H1 (cell line): ENCODE measurements at regions not wholly inside any gene's neighbourhood (a gene's known extent, or its start where the extent isn't known, plus 50 kb on each side); places are given as distances from the start of the nearest gene placed in this dataset.

Source experiments
- CTCF ChIA-PET: fragments of 300-600 bp; sonication (Branson Sonifier 250); formaldehyde crosslinking; loops from one replicate; lab custom pipeline; 2021; ENCODE audit not compliant: partially characterized antibody; lab: Charles Lee
- POLR2A ChIA-PET: fragments of 300-600 bp; sonication (Branson Sonifier 250); formaldehyde crosslinking; loops from one replicate; lab custom pipeline; 2021; ENCODE audit warnings: inconsistent platforms; ENCODE audit not compliant: partially characterized antibody; lab: Charles Lee
- DNase-seq, 2 experiments: peaks; one replicate each; pipeline versions ENCODE4 v3.0.0 to v3.0.0-alpha.2; 2010 to 2022; ENCODE audit warnings: low spot score in 2 of 2, low read depth in 1 of 2, mixed read lengths in 1 of 2
- FAIRE-seq: peaks from 2 replicates; lab custom pipeline; 2011; peaks lifted over from hg19 to GRCh38; lab: Jason Lieb, UNC
- H2AFZ ChIP-seq: 2 replicates; pipeline ENCODE4 v1.8.1; 2012; ENCODE audit warnings: low read length, inconsistent platforms
- H2AK5ac ChIP-seq: 2 replicates; pipeline ENCODE4 v1.6.1; 2013; ENCODE audit warnings: low read depth, low read length
- H2BK120ac ChIP-seq: replicated peaks from 2 replicates; pipeline ENCODE3; 2013; ENCODE audit warnings: low read depth, low read length, inconsistent platforms
- H2BK12ac ChIP-seq: 2 replicates; pipeline ENCODE4 v1.6.1; 2013; ENCODE audit warnings: low read depth, low read length
- H2BK15ac ChIP-seq: 2 replicates; pipeline ENCODE4 v1.6.1; 2013; ENCODE audit warnings: low read length
- H2BK20ac ChIP-seq: 2 replicates; pipeline ENCODE4 v1.6.1; 2013; ENCODE audit warnings: low read length
- H2BK5ac ChIP-seq: 2 replicates; pipeline ENCODE4 v1.6.1; 2013; ENCODE audit warnings: low read depth, low read length
- H3K14ac ChIP-seq: 2 replicates; pipeline ENCODE4 v1.6.1; 2013; ENCODE audit warnings: inconsistent platforms; ENCODE audit not compliant: insufficient read length
- H3K18ac ChIP-seq: 2 replicates; pipeline ENCODE4 v1.6.1; 2013; ENCODE audit warnings: low read length; ENCODE audit errors: extremely low read depth
- H3K23ac ChIP-seq: 2 replicates; pipeline ENCODE4 v1.6.1; 2013; ENCODE audit warnings: inconsistent platforms; ENCODE audit not compliant: insufficient read length
- H3K23me2 ChIP-seq: 2 replicates; pipeline ENCODE4 v1.6.1; 2013; ENCODE audit warnings: low read depth, low read length
- H3K27ac ChIP-seq: 2 replicates; pipeline ENCODE4 v1.6.1; 2011; ENCODE audit warnings: low read depth, low read length, inconsistent platforms
- H3K27me3 ChIP-seq, 4 experiments: replicated peaks in 1 of 4; 1 replicate in 1 of 4; 2 replicates in 3 of 4; pipeline versions ENCODE4 v1.6.1 to v1.8.1; 2011 to 2013; ENCODE audit warnings: low read length in 3 of 4, mild to moderate bottlenecking in 3 of 4, inconsistent platforms in 2 of 4, mixed read lengths in 2 of 4, moderate library complexity in 1 of 4; ENCODE audit not compliant: control insufficient read depth in 3 of 4, insufficient read depth in 3 of 4; ENCODE audit errors: extremely low read depth in 1 of 4
- H3K36me3 ChIP-seq, 4 experiments: 2 replicates each; pipeline versions ENCODE4 v1.6.1 to v1.8.1; 2011 to 2013; ENCODE audit warnings: mild to moderate bottlenecking in 4 of 4, low read length in 3 of 4, moderate library complexity in 2 of 4, control low read depth in 1 of 4, inconsistent platforms in 1 of 4; ENCODE audit not compliant: insufficient read depth in 4 of 4, control insufficient read depth in 2 of 4
- H3K4ac ChIP-seq: replicated peaks from 2 replicates; pipeline ENCODE3; 2013; ENCODE audit warnings: low read length, low read depth, mixed read lengths, inconsistent platforms; ENCODE audit not compliant: insufficient read length
- H3K4me1 ChIP-seq, 4 experiments: replicated peaks in 1 of 4; 1 replicate in 1 of 4; 2 replicates in 3 of 4; pipeline versions ENCODE4 v1.6.1 to v1.8.1; 2011 to 2013; ENCODE audit warnings: low read length in 3 of 4, inconsistent platforms in 2 of 4, mixed read lengths in 1 of 4; ENCODE audit not compliant: insufficient read depth in 4 of 4, control insufficient read depth in 3 of 4
- H3K4me2 ChIP-seq, 2 experiments: 2 replicates each; pipeline versions ENCODE4 v1.6.1 to v1.8.1; 2011 to 2013; ENCODE audit warnings: low read depth in 2 of 2, low read length in 2 of 2, control low read depth in 1 of 2, inconsistent platforms in 1 of 2, mild to moderate bottlenecking in 1 of 2; ENCODE audit not compliant: insufficient read depth in 1 of 2
- H3K4me3 ChIP-seq, 4 experiments: fragments of 200-600, 300-600 bp in 1 of 4; sonication (generic), shearing (Covaris generic), sonication (Bioruptor Twin) in 1 of 4; 2 replicates each; pipeline versions ENCODE4 v1.5.1 to v1.8.1; 2011 to 2016; ENCODE audit warnings: low read length in 4 of 4, low read depth in 3 of 4, control low read depth in 2 of 4, inconsistent platforms in 2 of 4, mild to moderate bottlenecking in 2 of 4, mixed read lengths in 1 of 4, moderate library complexity in 1 of 4; ENCODE audit not compliant: insufficient read depth in 2 of 4; ENCODE audit errors: extremely low read depth in 1 of 4
- H3K56ac ChIP-seq: replicated peaks from 2 replicates; pipeline ENCODE3; 2013; ENCODE audit warnings: low read depth, mild to moderate bottlenecking, mixed read lengths, low read length, inconsistent platforms; ENCODE audit not compliant: insufficient read length
- H3K79me1 ChIP-seq: 2 replicates; pipeline ENCODE4 v1.6.1; 2013; ENCODE audit warnings: low read depth, low read length, control low read depth
- H3K79me2 ChIP-seq, 2 experiments: 2 replicates each; pipeline versions ENCODE4 v1.6.1 to v1.8.1; 2012 to 2013; ENCODE audit warnings: low read length in 2 of 2, mild to moderate bottlenecking in 2 of 2, inconsistent platforms in 1 of 2; ENCODE audit not compliant: insufficient read depth in 2 of 2, control insufficient read depth in 1 of 2
- H3K9ac ChIP-seq, 4 experiments: replicated peaks in 1 of 4; 1 replicate in 1 of 4; 2 replicates in 3 of 4; pipeline versions ENCODE4 v1.6.1 to v1.8.1; 2011 to 2013; ENCODE audit warnings: low read depth in 3 of 4, low read length in 3 of 4, control low read depth in 2 of 4, mild to moderate bottlenecking in 2 of 4, moderate library complexity in 2 of 4, inconsistent platforms in 1 of 4; ENCODE audit errors: extremely low read depth in 1 of 4
- H3K9me3 ChIP-seq, 2 experiments: 2 replicates each; pipeline versions ENCODE4 v1.6.1 to v1.8.1; 2012 to 2013; ENCODE audit warnings: mild to moderate bottlenecking in 2 of 2, moderate library complexity in 2 of 2, control low read depth in 1 of 2, inconsistent platforms in 1 of 2, low read depth in 1 of 2, low read length in 1 of 2, mixed read lengths in 1 of 2; ENCODE audit not compliant: insufficient read depth in 2 of 2
- H4K20me1 ChIP-seq, 2 experiments: replicated peaks in 1 of 2; 2 replicates each; pipeline versions ENCODE3 to v1.8.1; 2011 to 2013; ENCODE audit warnings: inconsistent platforms in 2 of 2, low read length in 2 of 2, mild to moderate bottlenecking in 1 of 2; ENCODE audit not compliant: insufficient read depth in 2 of 2, control insufficient read depth in 1 of 2
- H4K5ac ChIP-seq: 2 replicates; pipeline ENCODE4 v1.6.1; 2013; ENCODE audit warnings: low read length, low read depth, mixed read lengths, inconsistent platforms; ENCODE audit not compliant: insufficient read length
- H4K8ac ChIP-seq: 2 replicates; pipeline ENCODE4 v1.8.0; 2013; ENCODE audit warnings: mild to moderate bottlenecking, moderate library complexity, low read length, inconsistent platforms; ENCODE audit not compliant: insufficient read depth; ENCODE audit errors: extremely low read depth
- H4K91ac ChIP-seq: replicated peaks from 2 replicates; pipeline ENCODE3; 2013; ENCODE audit warnings: low read length, mixed read lengths, inconsistent platforms; ENCODE audit not compliant: insufficient read length
- BACH1 ChIP-seq: IDR thresholded peaks from 2 replicates; pipeline ENCODE4 v1.6.1; 2012; ENCODE audit warnings: low read length, improper control_type of control experiment
- BCL11A ChIP-seq, 2 experiments: IDR thresholded peaks; one replicate each; pipeline ENCODE4 v1.6.1; 2011; ENCODE audit warnings: low read depth in 2 of 2, low read length in 2 of 2, mild to moderate bottlenecking in 2 of 2
- CBX8 ChIP-seq: fragments of 300-800, 300-1000 bp; sonication (generic); IDR thresholded peaks from 2 replicates; pipeline ENCODE4 v1.7.1; 2016; ENCODE audit warnings: low read depth, low read length, borderline replicate concordance
- CEBPB ChIP-seq: IDR thresholded peaks from 2 replicates; pipeline ENCODE4 v1.6.1; 2012; ENCODE audit warnings: low read depth, low read length
- E2F6 ChIP-seq: IDR thresholded peaks from 2 replicates; pipeline ENCODE4 v1.6.1; 2012; ENCODE audit warnings: inconsistent platforms
- GTF2F1 ChIP-seq: IDR thresholded peaks from 2 replicates; pipeline ENCODE4 v1.6.1; 2012; ENCODE audit warnings: low read depth, low read length, improper control_type of control experiment, borderline replicate concordance
- JUND ChIP-seq: IDR thresholded peaks from 2 replicates; pipeline ENCODE4 v1.6.1; 2011; ENCODE audit warnings: mild to moderate bottlenecking, improper control_type of control experiment, low read length
- KDM1A ChIP-seq: fragments of 200-600, 300-600 bp; sonication (generic); IDR thresholded peaks from 2 replicates; pipeline ENCODE4 v1.7.1; 2016; ENCODE audit warnings: mild to moderate bottlenecking, low read length, borderline replicate concordance
- KDM5A ChIP-seq: fragments of 200-600 bp; IDR thresholded peaks from 2 replicates; pipeline ENCODE4 v1.7.1; 2012; ENCODE audit warnings: mild to moderate bottlenecking, low read length, inconsistent platforms, mixed read lengths
- MAFK ChIP-seq: IDR thresholded peaks from 2 replicates; pipeline ENCODE4 v1.6.1; 2012; ENCODE audit warnings: low read depth, mild to moderate bottlenecking, improper control_type of control experiment, low read length
- NRF1 ChIP-seq: IDR thresholded peaks from 2 replicates; pipeline ENCODE4 v1.6.1; 2011; ENCODE audit warnings: mild to moderate bottlenecking, low read depth, low read length, improper control_type of control experiment
- POLR2A ChIP-seq, 2 experiments: IDR thresholded peaks; 1 replicate in 1 of 2; 2 replicates in 1 of 2; pipeline ENCODE4 v1.6.1; 2011; ENCODE audit warnings: low read depth in 2 of 2, low read length in 2 of 2, mild to moderate bottlenecking in 2 of 2; ENCODE audit errors: control extremely low read depth in 1 of 2
- POLR2AphosphoS5 ChIP-seq: IDR thresholded peaks from 2 replicates; pipeline ENCODE4 v1.6.1; 2011; ENCODE audit warnings: low read depth, low read length
- POU5F1 ChIP-seq: IDR thresholded peaks from 2 replicates; pipeline ENCODE4 v1.6.1; 2011; ENCODE audit warnings: low read depth, mild to moderate bottlenecking, low read length, moderate library complexity
- RXRA ChIP-seq: IDR thresholded peaks from 2 replicates; pipeline ENCODE4 v1.6.1; 2011; ENCODE audit warnings: low read depth, mild to moderate bottlenecking, low read length, moderate library complexity; ENCODE audit not compliant: insufficient read depth
- SP1 ChIP-seq: IDR thresholded peaks from 2 replicates; pipeline ENCODE4 v1.6.1; 2011; ENCODE audit warnings: low read depth, low read length
- WGBS, 2 experiments: shearing (Covaris generic) in 1 of 2; methylation state at CpG; one replicate each; pipeline versions ENCODE4 v1.1.6 to v1.1.7; 2013 to 2015; ENCODE audit warnings: low lambda C conversion rate in 2 of 2, mixed read lengths in 2 of 2, inconsistent platforms in 1 of 2, low coverage in 1 of 2, missing lambda C conversion rate in 1 of 2; ENCODE audit not compliant: insufficient replicate concordance in 2 of 2, insufficient coverage in 1 of 2, insufficient read length in 1 of 2; ENCODE audit errors: extremely low coverage in 1 of 2, missing lambda C conversion rate in 1 of 2; 5-methylcytosine and 5-hydroxymethylcytosine counted together

GRCh38 chr2:8374782-8375181, 307.1 kb upstream of the ID2 start:
- no peak overlapping the region for H3K14ac ChIP-seq
- H3K79me1 ChIP-seq: no peaks in the 10 kb centered on the region
- no peak overlapping the region for H4K8ac ChIP-seq
- H3K27ac ChIP-seq: no peak overlapping the region
- 92% methylated on average over 9 of the region's 9 CpGs; no CpG with 5 or more reads in 1 of the 2 experiments for WGBS, 2 experiments
- no peaks in the 10 kb centered on the region for H3K79me2 ChIP-seq
- POLR2A ChIA-PET: no interaction called here
- no peak overlapping the region for H2BK20ac ChIP-seq
- H4K5ac ChIP-seq: no peak overlapping the region
- H3K23me2 ChIP-seq: no peaks in the 10 kb centered on the region
- H2BK5ac ChIP-seq: no peak overlapping the region
- H3K27me3 ChIP-seq: no peaks in the 10 kb centered on the region
- H3K9ac ChIP-seq: no peak overlapping the region
- no peak overlapping the region for H4K91ac ChIP-seq
- no peak overlapping the region for H2AK5ac ChIP-seq
- no peak overlapping the region for H3K56ac ChIP-seq
- H2AFZ ChIP-seq: no peak overlapping the region
- DNase-seq (no peak), FAIRE-seq (no peak)
- no peak overlapping the region for H2BK12ac ChIP-seq
- H3K4me3 ChIP-seq: no peak overlapping the region
- H3K9me3 ChIP-seq: peaks cover 3% of the 10 kb centered on the region in 2 experiments; a peak in 2 of 4 replicates
- H2BK15ac ChIP-seq: no peak overlapping the region
- H3K4me2 ChIP-seq: no peak overlapping the region
- no peaks in the 10 kb centered on the region for H3K4me1 ChIP-seq
- no peak overlapping the region for H2BK120ac ChIP-seq
- H3K36me3 ChIP-seq: 0 out of 8 replicates have a peak, but pooled peaks cover 0 to 2% (median 0%) of the 10 kb centered on the region in 4 experiments
- no peak overlapping the region for H3K23ac ChIP-seq
- H4K20me1 ChIP-seq: no peaks in the 10 kb centered on the region
- H3K18ac ChIP-seq: no peak overlapping the region
- H3K4ac ChIP-seq: no peak overlapping the region
- no peak for TF ChIP-seq E2F6
- TF ChIP-seq MAFK: no peak
- TF ChIP-seq KDM1A: no peak
- no peak for TF ChIP-seq RXRA
- no peak for TF ChIP-seq GTF2F1
- no peak for TF ChIP-seq SP1
- TF ChIP-seq JUND: no peak
- TF ChIP-seq POLR2A (IDR thresholded peaks at IDR 0.05; ENCODE audit: control extremely low read depth in 1 of 2, low read depth in 2 of 2, low read length in 2 of 2): no peak
- no peak for TF ChIP-seq BACH1
- no peak for TF ChIP-seq NRF1
- TF ChIP-seq POLR2AphosphoS5: no peak
- no peak for TF ChIP-seq CBX8
- TF ChIP-seq KDM5A: no peak
- no peak for TF ChIP-seq BCL11A (IDR thresholded peaks at IDR 0.05; ENCODE audit: low read depth in 2 of 2, low read length in 2 of 2)
- TF ChIP-seq POU5F1: no peak
- no peak for TF ChIP-seq CEBPB
- CTCF ChIA-PET: interaction anchor here (0.8 kb wide), 1 partner anchor 88 kb away, joined by 3 read pairs; no protein-coding TSS in a partner anchor
